Neural cell (in vitro differentiated cells): ENCODE measurements at regions not wholly inside any gene's neighbourhood (a gene's known extent, or its start where the extent isn't known, plus 50 kb on each side); places are given as distances from the start of the nearest gene placed in this dataset.

Experiments used
- H2AFZ ChIP-seq: fragments of 200-600, 300-800 bp; sonication (generic), shearing (Covaris generic); 2 replicates; pipeline ENCODE4 v1.6.0; 2014; ENCODE audit warnings: low read depth, mild to moderate bottlenecking, antibody characterized with exemption, low read length, moderate library complexity
- H3F3A ChIP-seq: fragments of 200-600 bp; shearing (Covaris generic); 2 replicates; pipeline ENCODE4 v1.6.1; 2016; ENCODE audit warnings: mild to moderate bottlenecking, moderate library complexity, mixed read lengths, antibody characterized with exemption, low read length; ENCODE audit not compliant: insufficient read depth, poor library complexity, severe bottlenecking
- H3K27ac ChIP-seq: fragments of 200-600, 300-800 bp; sonication (generic), shearing (Covaris generic); 2 replicates; pipeline ENCODE4 v1.5.1; 2014; ENCODE audit warnings: mild to moderate bottlenecking, low read length, moderate library complexity
- H3K27me3 ChIP-seq: fragments of 300-800, 200-600 bp; sonication (generic), shearing (Covaris generic); 2 replicates; pipeline ENCODE4 v1.6.0; 2014; ENCODE audit warnings: mild to moderate bottlenecking, low read depth, low read length, moderate library complexity; ENCODE audit not compliant: insufficient read depth
- H3K36me3 ChIP-seq: fragments of 300-800, 200-600 bp; sonication (generic), shearing (Covaris generic); 2 replicates; pipeline ENCODE4 v1.5.1; 2014; ENCODE audit warnings: mild to moderate bottlenecking, antibody characterized with exemption, low read length, moderate library complexity; ENCODE audit not compliant: insufficient read depth
- H3K4me2 ChIP-seq: fragments of 300-800, 200-600 bp; sonication (generic), shearing (Covaris generic); 2 replicates; pipeline ENCODE4 v1.6.0; 2014; ENCODE audit warnings: mild to moderate bottlenecking, low read length
- H3K4me3 ChIP-seq: fragments of 300-800, 200-600 bp; sonication (generic), shearing (Covaris generic); 2 replicates; pipeline ENCODE4 v1.5.1; 2014; ENCODE audit warnings: mild to moderate bottlenecking, low read length, moderate library complexity
- H3K79me2 ChIP-seq: fragments of 200-600 bp; shearing (Covaris generic); replicated peaks from 2 replicates; pipeline ENCODE4 v1.6.0; 2014; ENCODE audit warnings: mild to moderate bottlenecking, low read length, moderate library complexity; ENCODE audit not compliant: insufficient read depth
- H3K9ac ChIP-seq: fragments of 300-800, 200-600 bp; sonication (generic), shearing (Covaris generic); 2 replicates; pipeline ENCODE4 v1.6.1; 2016; ENCODE audit warnings: mild to moderate bottlenecking, low read length, mixed read lengths
- H3K9me2 ChIP-seq: fragments of 200-600 bp; shearing (Covaris generic); 2 replicates; pipeline ENCODE4 v1.6.1; 2016; ENCODE audit warnings: mild to moderate bottlenecking, low read length, mixed read lengths; ENCODE audit not compliant: insufficient read depth
- H3K9me3 ChIP-seq: fragments of 200-600, 300-800 bp; sonication (generic), shearing (Covaris generic); 2 replicates; pipeline ENCODE4 v1.6.1; 2016; ENCODE audit warnings: mild to moderate bottlenecking, mixed run types, low read length, moderate library complexity, mixed read lengths
- H4K20me1 ChIP-seq: fragments of 200-600 bp; shearing (Covaris generic); 2 replicates; pipeline ENCODE4 v1.6.1; 2016; ENCODE audit warnings: mild to moderate bottlenecking, mixed run types; ENCODE audit not compliant: insufficient read depth
- EP300 ChIP-seq: fragments of 450-650 bp; conservative IDR thresholded peaks from 2 replicates; pipeline ENCODE4 v1.6.1; 2014; ENCODE audit warnings: antibody characterized with exemption, mild to moderate bottlenecking, moderate library complexity; ENCODE audit not compliant: poor library complexity, severe bottlenecking
- EZH2 ChIP-seq: fragments of 200-600, 300-800 bp; shearing (Covaris generic), sonication (generic); IDR thresholded peaks from 2 replicates; pipeline ENCODE4 v1.6.1; 2014; ENCODE audit warnings: antibody characterized with exemption, low read length, borderline replicate concordance, mild to moderate bottlenecking; ENCODE audit not compliant: insufficient read depth, poor library complexity, severe bottlenecking
- MXI1 ChIP-seq: fragments of 450-650 bp; conservative IDR thresholded peaks from 2 replicates; pipeline ENCODE4 v1.6.1; 2014; ENCODE audit warnings: antibody characterized with exemption, mild to moderate bottlenecking; ENCODE audit not compliant: poor library complexity, severe bottlenecking
- POLR2AphosphoS5 ChIP-seq: IDR thresholded peaks from 2 replicates; pipeline ENCODE4 v1.6.1; 2012
- RAD21 ChIP-seq: fragments of 450-650 bp; conservative IDR thresholded peaks from 2 replicates; pipeline ENCODE4 v1.6.1; 2014; ENCODE audit warnings: antibody characterized with exemption, mild to moderate bottlenecking, moderate library complexity
- SMC3 ChIP-seq: fragments of 450-650 bp; conservative IDR thresholded peaks from 2 replicates; pipeline ENCODE4 v1.6.1; 2014; ENCODE audit warnings: antibody characterized with exemption, mild to moderate bottlenecking, moderate library complexity; ENCODE audit not compliant: poor library complexity
- TAF1 ChIP-seq: IDR thresholded peaks from 2 replicates; pipeline ENCODE4 v1.6.1; 2012; ENCODE audit warnings: low read depth
- TF ChIP-seq, protein P1 (sequence below): IDR thresholded peaks from 2 replicates; pipeline ENCODE4 v1.6.1; 2012; ENCODE audit warnings: borderline replicate concordance
- TF ChIP-seq, protein P2 (sequence below): fragments of 450-650 bp; IDR thresholded peaks from 2 replicates; pipeline ENCODE4 v1.5.1; 2014; ENCODE audit warnings: antibody characterized with exemption, mild to moderate bottlenecking, moderate library complexity; ENCODE audit not compliant: poor library complexity, severe bottlenecking

GRCh38 chr17:71187145-71187878, 933.5 kb upstream of the SOX9 start:
- Histone ChIP-seq H3F3A (no peaks in the 10 kb centered on the region), H3K36me3 (no peaks in the 10 kb centered on the region), H3K27ac (no peak overlapping the region), H3K27me3 (no peaks in the 10 kb centered on the region), H3K9ac (no peak overlapping the region), H3K79me2 (no peaks in the 10 kb centered on the region), H3K4me2 (no peak overlapping the region), H2AFZ (no peak overlapping the region), H3K9me3 (no peaks in the 10 kb centered on the region), H3K4me3 (no peak overlapping the region), H3K9me2 (no peaks in the 10 kb centered on the region), H4K20me1 (no peaks in the 10 kb centered on the region)
- TF ChIP-seq, protein P1, sequence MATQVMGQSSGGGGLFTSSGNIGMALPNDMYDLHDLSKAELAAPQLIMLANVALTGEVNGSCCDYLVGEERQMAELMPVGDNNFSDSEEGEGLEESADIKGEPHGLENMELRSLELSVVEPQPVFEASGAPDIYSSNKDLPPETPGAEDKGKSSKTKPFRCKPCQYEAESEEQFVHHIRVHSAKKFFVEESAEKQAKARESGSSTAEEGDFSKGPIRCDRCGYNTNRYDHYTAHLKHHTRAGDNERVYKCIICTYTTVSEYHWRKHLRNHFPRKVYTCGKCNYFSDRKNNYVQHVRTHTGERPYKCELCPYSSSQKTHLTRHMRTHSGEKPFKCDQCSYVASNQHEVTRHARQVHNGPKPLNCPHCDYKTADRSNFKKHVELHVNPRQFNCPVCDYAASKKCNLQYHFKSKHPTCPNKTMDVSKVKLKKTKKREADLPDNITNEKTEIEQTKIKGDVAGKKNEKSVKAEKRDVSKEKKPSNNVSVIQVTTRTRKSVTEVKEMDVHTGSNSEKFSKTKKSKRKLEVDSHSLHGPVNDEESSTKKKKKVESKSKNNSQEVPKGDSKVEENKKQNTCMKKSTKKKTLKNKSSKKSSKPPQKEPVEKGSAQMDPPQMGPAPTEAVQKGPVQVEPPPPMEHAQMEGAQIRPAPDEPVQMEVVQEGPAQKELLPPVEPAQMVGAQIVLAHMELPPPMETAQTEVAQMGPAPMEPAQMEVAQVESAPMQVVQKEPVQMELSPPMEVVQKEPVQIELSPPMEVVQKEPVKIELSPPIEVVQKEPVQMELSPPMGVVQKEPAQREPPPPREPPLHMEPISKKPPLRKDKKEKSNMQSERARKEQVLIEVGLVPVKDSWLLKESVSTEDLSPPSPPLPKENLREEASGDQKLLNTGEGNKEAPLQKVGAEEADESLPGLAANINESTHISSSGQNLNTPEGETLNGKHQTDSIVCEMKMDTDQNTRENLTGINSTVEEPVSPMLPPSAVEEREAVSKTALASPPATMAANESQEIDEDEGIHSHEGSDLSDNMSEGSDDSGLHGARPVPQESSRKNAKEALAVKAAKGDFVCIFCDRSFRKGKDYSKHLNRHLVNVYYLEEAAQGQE, result no peak
- no peak for TF ChIP-seq TAF1
- no peak for TF ChIP-seq POLR2AphosphoS5
- no peak for TF ChIP-seq EZH2
- no peak for TF ChIP-seq MXI1
- TF ChIP-seq, protein P2, sequence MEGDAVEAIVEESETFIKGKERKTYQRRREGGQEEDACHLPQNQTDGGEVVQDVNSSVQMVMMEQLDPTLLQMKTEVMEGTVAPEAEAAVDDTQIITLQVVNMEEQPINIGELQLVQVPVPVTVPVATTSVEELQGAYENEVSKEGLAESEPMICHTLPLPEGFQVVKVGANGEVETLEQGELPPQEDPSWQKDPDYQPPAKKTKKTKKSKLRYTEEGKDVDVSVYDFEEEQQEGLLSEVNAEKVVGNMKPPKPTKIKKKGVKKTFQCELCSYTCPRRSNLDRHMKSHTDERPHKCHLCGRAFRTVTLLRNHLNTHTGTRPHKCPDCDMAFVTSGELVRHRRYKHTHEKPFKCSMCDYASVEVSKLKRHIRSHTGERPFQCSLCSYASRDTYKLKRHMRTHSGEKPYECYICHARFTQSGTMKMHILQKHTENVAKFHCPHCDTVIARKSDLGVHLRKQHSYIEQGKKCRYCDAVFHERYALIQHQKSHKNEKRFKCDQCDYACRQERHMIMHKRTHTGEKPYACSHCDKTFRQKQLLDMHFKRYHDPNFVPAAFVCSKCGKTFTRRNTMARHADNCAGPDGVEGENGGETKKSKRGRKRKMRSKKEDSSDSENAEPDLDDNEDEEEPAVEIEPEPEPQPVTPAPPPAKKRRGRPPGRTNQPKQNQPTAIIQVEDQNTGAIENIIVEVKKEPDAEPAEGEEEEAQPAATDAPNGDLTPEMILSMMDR, result no peak
- TF ChIP-seq RAD21, result no peak
- no peak for TF ChIP-seq EP300
- TF ChIP-seq SMC3, result no peak

- Histone ChIP-seq H3K4me2 (no peak overlapping the region), H4K20me1 (no peaks in the 10 kb centered on the region), H2AFZ (no peak overlapping the region), H3K79me2 (no peaks in the 10 kb centered on the region), H3K27ac (no peak overlapping the region), H3K9ac (no peak overlapping the region), H3K9me2 (no peaks in the 10 kb centered on the region), H3K27me3 (no peaks in the 10 kb centered on the region), H3K9me3 (no peaks in the 10 kb centered on the region), H3K4me3 (no peak overlapping the region), H3F3A (no peaks in the 10 kb centered on the region), H3K36me3 (no peaks in the 10 kb centered on the region)
- TF ChIP-seq, protein P2, result no peak
- TF ChIP-seq SMC3 (no peak), EZH2 (no peak), POLR2AphosphoS5 (no peak), TAF1 (no peak), EP300 (no peak), MXI1 (no peak), RAD21 (no peak)
- TF ChIP-seq, protein P1, result no peak
These were observed 931.9 kb upstream of the SOX9 start for GRCh38 chr17:71188811-71189492.
